NCI-H1417 treated with DMSO at 0.1 percent for 48 hours (cell line): ENCODE measurements at regions not wholly inside any gene's neighbourhood (a gene's known extent, or its start where the extent isn't known, plus 50 kb on each side); places are given as distances from the start of the nearest gene placed in this dataset.

Experiments
- DNase-seq: peaks from one replicate; lab custom pipeline; 2025; lab: John Stamatoyannopoulos, UW

GRCh38 chr9:91158946-91159345, 202.8 kb downstream of the AUH start:
- no peak for DNase-seq

DNA sequence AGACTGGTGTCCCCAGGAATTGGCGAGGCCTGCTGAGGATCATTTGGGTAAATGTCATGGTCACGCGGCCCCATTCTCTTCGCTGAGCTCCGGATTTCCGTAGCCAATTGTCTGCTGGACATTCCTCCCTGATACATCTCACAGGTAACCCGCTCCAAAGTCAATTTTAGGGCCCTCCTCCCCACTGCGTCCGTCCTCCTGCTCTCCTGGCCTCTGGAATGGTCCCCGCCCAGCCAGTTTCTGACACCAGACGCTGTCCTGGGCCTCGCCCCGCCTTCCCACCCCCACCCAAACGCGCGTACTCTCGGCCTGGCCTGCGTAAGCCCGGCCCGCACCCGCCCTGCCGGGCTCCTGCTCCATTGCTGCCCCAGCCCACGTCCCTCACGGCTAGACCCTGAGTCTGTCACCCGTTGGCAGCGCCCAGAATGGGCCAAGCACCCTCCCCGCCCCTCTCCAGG, 202.0 kb downstream of the AUH start:
- DNase-seq = no peak

GRCh38 chr9:91160181-91160580, 201.5 kb downstream of the AUH start:
- no peak for DNase-seq

GRCh38 chr9:91160599-91161464, 200.9 kb downstream of the AUH start:
- no peak for DNase-seq

- no peak for DNase-seq
These were observed 200.0 kb downstream of the AUH start for GRCh38 chr9:91161465-91162300.

DNA sequence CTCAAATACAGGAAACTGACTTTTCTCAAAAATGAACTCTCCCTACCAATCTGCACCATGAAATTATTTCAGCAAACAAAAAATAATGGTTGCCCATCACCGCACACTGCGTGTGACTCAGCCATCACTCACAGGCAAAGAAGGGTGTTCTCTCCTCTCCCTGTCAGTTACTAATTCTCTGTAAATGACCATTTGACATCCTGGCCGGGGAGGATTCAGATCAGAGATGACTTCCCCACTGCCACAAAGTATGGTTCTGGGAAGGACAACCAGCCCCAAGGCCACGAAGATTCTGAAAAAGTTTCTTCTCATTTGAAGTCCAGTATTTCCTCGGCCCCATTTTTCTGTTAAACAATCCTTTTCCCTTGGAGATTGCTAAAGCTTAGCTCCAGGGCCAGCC, 199.4 kb downstream of the AUH start:
- no peak for DNase-seq

GRCh38 chr9:91162784-91163443, 198.8 kb downstream of the AUH start:
- DNase-seq = no peak

GRCh38 chr9:91163444-91163772, 198.3 kb downstream of the AUH start:
- DNase-seq = no peak

DNA sequence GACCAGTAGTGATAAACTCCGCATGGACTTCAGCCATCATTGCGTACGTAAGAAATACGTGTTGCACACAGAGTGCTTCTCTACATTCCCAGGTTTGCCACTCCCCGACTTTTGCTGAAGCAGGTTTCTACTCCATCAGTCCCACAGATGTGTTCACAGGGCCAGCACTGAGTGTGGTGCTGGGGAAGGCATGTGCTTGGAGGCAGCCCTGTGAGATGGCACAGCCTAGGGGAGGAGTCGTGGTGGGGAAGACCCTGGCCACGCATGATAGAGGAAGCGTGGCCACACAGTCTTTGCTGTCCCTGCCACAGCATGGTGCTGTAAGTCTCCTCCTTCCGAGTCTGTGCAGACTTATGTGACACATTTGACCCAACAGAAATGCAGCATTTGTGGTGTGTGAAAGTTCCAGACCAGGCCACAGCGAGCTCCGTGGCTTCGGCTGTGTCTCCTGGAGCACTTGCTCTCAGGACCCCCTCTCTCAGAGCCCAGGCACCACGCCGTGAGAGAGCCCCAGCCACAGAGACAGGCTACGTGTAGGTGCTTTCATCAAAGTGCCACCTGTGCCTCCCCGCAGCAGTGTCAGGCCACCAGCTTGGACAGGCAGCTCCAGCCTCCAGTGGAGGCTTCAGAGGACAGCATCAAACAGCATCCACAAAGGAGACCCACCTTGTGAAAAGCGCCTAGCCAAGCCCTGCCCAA, 197.8 kb downstream of the AUH start:
- no peak for DNase-seq
